Activated CD4-positive, alpha-beta T cell treated with anti-CD3 and anti-CD28 coated beads, Interleukin-2, amount 50 U/mL, for 16 hours (primary cell): ENCODE measurements at regions not wholly inside any gene's neighbourhood (a gene's known extent, or its start where the extent isn't known, plus 50 kb on each side); places are given as distances from the start of the nearest gene placed in this dataset.
"Not testable (repeated sequence)": the region's sequence is repeated elsewhere in the genome, so short reads cannot be mapped to it uniquely, and the experiment has no call there.

Experiments used
- DNase-seq: peaks from one replicate; pipeline ENCODE4 v3.0.0-alpha.2; 2020

DNA sequence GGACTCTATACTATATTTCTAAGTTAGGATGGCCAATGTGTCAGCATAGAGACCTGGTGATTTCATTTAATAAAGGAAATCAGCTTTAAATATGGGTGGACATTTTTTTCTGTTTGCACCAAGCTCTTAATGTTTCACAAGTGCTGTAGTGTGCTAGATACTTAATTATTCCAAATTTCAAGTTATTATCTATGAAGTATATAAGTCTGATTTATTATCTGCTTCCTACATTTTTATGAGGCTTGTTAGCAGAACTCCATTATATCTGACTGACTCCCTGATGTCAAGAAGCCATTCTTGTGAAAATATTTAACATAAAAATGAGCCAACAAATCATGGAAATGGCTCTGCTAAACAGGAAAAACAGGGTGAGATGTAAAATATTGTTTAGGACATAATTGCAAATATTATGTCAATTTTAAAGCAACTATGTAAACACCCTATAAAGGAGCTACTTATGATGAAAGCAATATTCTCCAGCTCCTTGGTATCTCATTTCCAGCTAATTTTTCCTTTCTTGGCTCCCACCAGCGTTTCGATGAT is 1415.2 kb downstream of the GATA3 start:
- no peak for DNase-seq

DNA sequence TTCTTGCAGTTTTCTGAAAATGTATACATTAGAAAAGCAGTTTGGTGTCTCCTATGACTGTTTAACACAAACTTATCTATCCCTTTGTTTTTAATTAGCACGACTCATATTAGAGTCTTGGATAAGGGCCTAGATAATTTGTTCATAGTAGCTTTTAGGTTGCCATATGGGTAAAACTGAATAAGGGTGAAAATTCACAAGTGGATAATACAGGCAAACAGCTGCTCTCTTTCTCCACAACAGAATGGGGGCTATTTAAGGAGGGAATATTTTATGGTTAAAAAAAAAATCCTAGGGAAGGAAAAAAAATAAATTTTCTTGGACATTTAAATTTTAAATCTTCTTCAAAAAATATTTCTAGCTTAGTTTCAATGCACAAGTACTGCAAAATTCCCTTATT is 1416.1 kb downstream of the GATA3 start:
- DNase-seq = no peak

- DNase-seq = no peak
Measured at GRCh38 chr10:9501944-9502343, 1447.5 kb downstream of the GATA3 start.

- DNase-seq = no peak
Measured at GRCh38 chr10:9504227-9504626, 1449.7 kb downstream of the GATA3 start.

DNA sequence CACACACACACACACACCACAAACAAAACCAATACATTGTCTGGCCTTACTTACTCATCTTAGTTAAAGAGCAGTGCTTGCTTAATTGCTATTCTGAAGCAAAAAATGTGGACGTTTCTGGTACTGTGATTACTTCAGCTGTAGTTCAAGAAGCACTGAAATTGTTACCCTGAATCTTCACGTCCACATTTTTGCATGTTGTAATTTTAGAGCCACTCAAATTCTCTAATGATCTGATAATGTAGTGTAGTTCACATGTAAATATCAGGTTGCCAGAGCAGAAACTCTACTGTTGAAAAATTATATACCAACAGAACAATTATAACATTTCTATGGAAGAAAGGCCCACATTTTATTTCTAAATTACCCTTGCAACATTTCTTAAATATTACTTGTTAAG is 1451.1 kb downstream of the GATA3 start:
- DNase-seq = no peak

DNA sequence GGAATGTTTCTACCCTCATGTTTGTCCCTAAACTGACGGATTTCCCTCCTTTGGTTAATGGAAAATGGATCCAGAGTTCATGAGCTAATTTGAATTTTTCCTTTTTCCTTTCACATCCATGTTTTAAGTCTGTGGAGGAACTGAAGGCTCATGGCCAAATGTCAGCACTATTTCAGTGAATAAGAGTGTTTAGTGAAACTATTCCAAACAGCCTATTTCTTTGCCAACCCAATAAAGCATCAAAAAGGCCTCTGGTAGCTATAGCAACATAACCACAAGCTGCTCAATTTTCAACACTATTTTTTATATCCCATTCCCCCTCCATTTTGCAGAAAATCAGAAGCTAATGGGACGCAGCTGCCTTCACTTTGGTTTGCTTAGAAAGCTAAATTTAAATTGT is 1454.1 kb downstream of the GATA3 start:
- no peak for DNase-seq

GRCh38 chr10:9510626-9511025 is 1456.1 kb downstream of the GATA3 start:
- DNase-seq = no peak

GRCh38 chr10:9515922-9516321 is 1461.4 kb downstream of the GATA3 start:
- DNase-seq = no peak

- DNase-seq = no peak
Measured at GRCh38 chr10:9535744-9536143, 1481.3 kb downstream of the GATA3 start.

- DNase-seq = no peak
Measured at GRCh38 chr10:9545073-9545472, 1472.6 kb upstream of the CELF2 start.

- no peak for DNase-seq
Measured at GRCh38 chr10:9547936-9548904, 1469.5 kb upstream of the CELF2 start.

- no peak for DNase-seq
Measured at GRCh38 chr10:9550810-9551209, 1466.9 kb upstream of the CELF2 start.

- DNase-seq = no peak
Measured at GRCh38 chr10:9554321-9554720, 1463.4 kb upstream of the CELF2 start.

DNA sequence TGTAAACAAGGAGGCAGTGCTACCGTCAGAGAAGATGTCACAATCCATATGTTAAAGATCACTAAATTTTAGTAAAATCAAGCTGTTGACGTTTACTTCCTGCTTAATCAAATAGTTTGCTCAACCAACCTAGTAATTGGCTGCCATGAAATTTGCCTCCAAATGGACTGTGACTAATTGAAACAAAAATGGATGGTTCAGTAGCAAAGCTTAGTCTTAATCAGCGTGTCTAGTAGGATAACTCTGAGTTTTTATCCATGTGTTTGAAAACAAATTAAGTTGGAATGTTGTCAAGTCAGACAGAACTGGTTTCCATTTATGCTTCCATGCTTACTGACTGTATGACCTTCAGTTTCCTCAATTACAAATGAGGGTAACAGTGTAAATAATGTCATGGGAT is 1456.7 kb upstream of the CELF2 start:
- no peak for DNase-seq

GRCh38 chr10:9561821-9562505 is 1455.7 kb upstream of the CELF2 start:
- DNase-seq = no peak

DNA sequence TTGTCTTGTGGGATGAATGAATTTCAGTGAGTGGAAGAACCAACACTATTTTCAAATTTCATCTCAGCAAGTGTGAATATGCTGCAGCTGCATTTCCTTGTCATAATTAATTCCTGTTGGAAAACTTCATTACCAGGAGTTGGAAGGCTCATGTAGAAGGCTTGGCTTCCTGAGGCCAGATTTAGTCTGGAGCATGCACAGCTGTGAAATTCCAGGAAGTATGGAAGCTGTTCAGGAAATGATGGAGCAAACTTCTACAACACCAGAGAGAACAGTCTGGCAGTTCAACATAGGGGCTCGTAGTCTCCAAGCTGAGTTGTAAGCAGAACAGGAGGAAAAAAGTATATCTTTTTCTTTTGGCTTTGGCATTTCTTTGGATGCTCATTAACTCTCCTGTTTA is 1439.9 kb upstream of the CELF2 start:
- DNase-seq = no peak

GRCh38 chr10:9579110-9579705 is 1438.5 kb upstream of the CELF2 start:
- no peak for DNase-seq

DNA sequence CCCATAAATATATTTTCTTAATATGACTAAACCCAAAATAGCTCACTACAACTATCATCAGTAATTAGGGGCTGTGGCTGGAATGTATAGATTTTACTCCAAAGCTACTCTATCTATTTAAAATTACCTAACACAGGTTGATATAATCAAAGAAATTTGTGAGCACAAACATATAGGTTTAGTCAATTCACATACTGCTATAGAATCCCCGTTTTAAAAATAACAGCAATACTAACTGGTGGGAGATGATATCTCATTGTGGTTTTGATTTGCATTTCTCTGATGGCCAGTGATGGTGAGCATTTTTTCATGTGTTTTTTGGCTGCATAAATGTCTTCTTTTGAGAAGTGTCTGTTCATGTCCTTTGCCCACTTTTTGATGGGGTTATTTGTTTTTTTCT is 1434.9 kb upstream of the CELF2 start:
- not testable (repeated sequence) for DNase-seq

DNA sequence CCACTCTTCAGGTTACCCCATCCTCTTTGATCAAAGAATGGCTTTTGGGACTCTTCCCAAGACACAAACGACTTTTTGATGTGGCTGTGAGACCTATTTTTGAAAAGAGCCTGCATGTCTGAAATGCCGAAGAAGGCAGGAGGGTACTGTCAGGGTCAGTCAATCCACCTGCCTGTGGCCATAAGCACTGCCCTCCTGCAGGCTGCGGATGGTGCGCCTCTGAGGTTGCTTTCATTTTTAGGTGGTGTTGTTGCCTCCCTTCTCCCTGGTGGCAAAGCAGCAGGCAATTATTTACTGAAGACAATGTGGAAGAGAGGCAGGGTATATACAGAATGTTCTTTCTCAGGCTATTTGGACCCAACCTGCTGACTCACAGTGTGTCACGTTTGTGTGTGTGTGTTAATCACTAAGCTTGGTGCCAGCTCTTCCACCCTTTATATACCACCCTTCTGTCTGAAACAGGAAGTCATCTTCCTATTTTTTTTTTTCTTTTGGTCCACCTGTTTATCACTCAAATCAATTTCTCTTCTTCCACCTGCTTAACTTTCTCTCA is 1421.2 kb upstream of the CELF2 start:
- no peak for DNase-seq

- DNase-seq = no peak
Measured at GRCh38 chr10:9602998-9603397, 1414.7 kb upstream of the CELF2 start.

DNA sequence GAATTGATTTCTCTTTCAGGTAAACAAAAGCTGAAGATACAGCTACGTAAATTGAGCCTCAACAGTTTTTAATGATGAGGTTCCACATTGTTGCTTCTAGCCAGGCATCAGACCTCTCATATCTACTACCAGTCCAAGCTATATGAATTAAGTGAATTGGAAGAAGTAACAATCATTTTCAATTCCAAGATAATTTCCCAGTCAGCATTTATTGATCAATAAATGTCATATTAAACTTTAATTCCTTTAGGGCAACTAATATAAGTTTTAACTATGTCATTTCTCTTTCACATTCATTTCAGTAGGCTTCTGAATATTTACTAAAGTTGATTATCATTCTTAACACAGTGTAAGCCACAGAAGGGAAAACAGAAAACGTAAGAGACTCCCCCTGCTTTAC is 1413.7 kb upstream of the CELF2 start:
- no peak for DNase-seq

DNA sequence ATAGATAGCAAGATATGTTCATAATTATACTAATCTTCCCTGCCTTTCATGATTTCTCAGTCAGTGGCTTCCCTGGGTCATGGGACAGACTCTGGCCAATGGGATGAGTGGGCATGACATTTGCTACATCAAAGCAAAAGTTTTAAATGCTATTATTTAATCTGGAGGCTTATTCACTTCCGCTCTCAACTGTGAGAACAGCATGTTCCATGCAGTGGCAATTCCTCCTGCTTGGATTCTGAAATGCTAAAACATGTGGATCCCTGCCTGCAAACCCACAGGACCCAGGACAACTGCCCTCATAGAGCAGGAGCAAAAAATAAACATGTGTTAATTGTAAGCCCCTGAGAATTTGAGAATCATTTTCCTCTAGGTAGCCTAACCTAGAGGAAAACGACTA is 1412.4 kb upstream of the CELF2 start:
- DNase-seq = no peak

- DNase-seq = no peak
Measured at GRCh38 chr10:9608602-9609001, 1409.1 kb upstream of the CELF2 start.
